Activated CD4-positive, CD25-positive, alpha-beta regulatory T cell (primary cell): ENCODE measurements at regions not wholly inside any gene's neighbourhood (a gene's known extent, or its start where the extent isn't known, plus 50 kb on each side); places are given as distances from the start of the nearest gene placed in this dataset.

Experiments used
- DNase-seq, 4 experiments: peaks; one replicate each; lab custom pipeline; 2025; lab: John Stamatoyannopoulos, UW

DNA sequence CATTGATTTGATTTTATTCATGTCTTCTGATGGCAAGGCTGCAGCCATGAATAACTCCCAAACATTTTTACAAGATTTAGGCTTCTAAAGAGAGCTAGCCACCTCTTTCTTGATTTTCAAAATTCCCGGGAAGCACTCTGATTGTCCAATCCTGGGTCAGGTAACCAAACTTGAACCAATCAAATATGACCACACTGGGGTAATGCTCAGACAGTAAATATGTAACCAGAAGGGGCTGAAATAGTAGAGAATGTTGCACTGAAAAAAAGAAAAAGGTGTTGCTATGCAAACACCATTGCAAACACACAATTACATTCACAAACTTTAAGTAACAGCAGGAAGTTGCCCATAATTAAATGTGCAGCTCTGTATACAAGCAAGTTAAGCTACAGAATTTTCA lies 112.9 kb upstream of the IQCM start:
- DNase-seq: no peak

DNA sequence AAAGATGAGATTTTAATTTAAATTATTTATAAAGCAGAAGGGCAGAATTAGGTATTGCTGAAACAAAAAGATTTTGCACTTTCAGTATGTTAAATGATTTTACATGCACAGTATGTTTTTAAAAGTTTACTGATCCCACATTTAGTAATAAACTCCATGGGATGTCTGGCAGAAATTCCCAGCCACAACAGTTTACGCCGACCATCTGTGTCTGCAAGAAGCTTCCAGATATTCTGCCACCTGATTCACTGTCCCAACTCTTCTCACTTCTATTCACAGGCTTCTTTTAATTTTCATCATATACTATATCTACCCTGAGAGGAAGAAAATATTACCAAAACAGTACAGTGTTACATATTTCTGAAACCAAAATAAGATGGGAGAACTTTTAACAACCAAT lies 115.8 kb upstream of the IQCM start:
- no peak for DNase-seq

DNA sequence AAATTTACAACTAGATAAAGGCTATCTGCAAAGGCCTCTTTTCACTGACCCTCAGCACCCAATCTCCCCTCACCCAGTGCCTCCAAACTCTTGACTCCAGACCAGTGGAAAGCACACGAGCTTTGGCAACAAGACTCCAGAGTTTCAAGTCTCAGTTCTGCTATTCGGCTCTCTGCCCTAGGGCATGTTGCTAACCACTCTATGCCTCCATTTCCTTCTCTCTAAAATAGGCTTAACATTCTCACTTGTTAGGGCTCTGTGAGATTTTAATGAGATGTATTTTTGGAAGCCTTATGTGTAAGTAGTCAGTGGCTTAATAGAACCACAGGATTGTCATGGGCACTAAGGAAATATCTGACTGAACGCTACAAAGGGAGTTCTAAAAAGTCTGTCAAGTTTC lies 116.5 kb upstream of the IQCM start:
- no peak for DNase-seq

DNA sequence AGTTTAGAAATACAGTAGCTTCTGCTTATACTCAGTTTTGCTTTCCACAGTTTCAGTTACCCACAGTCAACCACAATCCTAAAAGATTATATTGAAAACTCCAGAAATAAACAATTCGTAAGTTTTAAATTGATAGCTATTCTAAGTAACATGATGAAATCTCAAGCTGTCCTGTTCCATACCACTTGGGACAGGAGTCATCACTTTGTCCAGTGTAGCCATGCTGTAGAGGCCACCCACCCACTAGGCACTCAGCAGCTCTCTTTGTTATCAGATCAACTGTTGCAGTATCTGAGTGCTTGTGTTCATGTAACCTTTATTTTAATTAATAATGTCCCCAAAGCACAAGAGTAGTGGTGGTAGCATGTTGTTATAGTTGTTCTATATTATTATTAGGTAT lies 117.5 kb upstream of the IQCM start:
- no peak for DNase-seq

DNA sequence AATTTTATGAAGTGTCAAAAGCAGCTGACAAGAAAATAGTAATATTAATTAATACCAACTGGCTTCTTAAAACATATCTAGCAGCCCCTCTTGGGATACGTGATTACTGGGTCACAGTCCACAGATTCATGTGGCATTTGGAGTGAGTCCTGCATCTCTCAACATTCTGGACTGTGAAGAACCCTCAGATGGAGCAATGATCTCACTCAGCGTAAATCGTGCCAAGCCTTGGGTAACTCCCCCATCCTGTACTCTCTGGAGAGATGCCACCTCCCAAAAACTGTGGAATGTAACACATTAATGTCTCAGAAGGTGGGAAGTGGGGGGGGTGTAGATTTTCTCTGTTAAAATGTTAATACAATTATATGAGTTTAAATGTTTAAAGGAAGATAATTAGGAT lies 118.2 kb upstream of the IQCM start:
- DNase-seq: no peak

DNA sequence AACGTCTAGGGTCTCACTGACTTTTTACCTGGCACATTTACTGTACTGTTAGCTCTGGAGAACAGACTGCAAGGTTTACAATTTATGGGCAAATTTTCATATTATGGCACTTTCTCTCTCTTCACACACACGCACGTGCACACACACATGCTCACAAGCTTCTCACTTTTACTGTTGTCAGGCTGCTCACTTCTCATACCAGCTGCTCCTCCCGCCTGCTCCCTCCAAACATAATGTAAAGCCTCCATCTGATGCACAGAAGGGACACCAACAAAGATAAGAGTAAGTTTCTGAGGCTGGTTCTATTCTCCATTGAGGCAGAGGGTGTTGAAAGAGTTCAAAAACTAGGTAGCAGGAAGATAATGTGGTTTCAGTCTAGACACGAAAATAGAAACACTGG lies 128.9 kb upstream of the DCLK2 start:
- DNase-seq: no peak

DNA sequence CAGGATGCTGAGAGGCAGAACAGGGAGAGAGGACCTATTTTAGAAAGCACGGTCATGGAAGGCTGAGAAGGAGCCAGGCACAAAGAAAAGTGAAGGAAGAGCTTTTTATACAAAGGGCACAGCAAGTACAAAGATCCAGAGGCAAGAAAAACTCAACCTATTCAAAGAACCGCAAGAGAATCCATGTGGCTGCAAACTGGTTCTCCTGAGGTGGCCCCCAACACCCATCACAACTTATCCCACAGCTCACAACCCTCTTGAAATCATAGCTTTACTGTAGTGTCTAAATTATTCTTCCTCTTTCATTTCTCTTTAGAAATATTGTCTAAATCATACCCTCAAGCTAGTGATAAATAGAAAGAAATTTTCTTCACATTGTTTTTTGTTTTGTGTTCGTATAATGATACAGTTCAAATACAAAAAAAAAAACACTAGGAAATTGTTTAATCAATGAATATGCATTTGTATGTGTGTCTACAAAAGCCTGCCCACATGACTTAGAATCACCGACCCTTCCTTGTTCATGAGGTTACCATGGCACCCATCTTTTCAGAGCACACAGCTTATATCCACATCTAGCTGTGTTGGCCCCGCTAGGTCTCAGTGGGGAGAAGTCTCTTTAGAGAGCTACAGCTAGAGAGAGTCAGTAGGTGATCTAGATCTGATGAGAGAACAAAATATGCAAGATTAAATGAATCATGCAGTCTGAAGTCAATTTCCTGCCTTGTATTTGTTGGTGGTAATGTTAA lies 126.9 kb upstream of the DCLK2 start:
- no peak for DNase-seq

DNA sequence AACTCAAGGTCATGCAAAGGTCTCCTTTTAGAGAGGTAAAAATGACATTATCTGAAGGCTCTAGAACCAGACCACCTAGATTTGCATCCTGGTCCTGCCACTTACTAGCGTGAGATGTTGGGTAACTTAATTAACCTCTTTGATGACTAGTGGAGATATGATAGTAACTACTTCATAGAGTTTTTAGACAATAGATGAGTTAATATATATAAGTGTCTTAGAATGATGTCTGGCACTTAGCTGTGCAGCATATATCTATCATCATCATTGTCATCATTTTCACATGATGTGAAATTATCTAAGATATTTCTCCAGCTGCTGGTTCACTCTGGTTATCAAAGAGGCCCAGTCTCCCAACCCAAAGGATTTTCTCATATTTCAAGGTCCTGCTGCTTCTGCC lies 126.1 kb upstream of the DCLK2 start:
- DNase-seq: no peak

DNA sequence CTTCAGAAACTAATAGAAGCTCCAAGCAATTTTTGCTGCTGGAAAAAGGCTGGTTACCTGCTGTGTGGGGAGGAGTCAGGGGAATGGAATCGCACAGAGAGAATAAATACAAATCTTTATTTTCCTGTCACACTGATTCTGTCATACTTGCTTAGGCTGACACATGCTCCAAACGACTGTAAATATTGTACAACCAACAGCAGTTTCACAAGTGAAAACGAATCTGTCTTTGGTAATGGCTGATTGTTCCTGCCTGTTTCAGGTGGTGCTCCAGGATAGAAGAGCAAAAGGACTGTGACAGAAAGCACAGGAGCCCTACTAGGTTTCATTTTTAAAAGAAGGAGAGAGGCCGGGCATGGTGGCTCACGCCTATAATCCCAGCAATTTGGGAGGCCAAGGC lies 125.5 kb upstream of the DCLK2 start:
- no peak for DNase-seq

DNA sequence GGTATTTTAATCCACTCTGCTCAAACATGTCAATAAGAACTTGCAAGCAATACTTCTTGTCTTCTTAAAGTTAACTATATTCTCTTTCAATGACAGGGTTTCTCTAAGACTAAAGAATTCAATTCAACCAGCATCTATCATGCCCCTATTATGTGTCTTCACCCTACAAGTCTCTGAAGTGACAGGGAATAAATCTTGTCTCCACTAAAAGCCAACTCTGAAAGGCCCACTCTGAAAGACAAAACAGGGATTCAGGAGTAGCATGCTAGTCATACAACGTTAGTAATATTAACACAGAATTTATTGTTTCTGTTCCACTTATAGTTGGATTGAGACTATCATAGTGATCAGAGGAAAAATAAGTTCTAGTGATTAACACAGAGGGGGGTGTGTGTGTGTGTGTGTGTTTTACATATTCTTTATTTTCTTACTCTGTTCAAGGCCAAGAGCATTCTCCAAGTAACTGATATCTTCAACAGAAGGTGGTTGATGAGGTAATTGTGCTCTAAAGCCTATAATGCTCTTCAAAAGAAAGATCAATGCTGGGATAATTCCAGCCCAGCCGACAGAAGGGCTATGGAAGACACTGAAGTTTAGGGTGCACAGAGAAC lies 122.4 kb upstream of the DCLK2 start:
- DNase-seq: no peak

DNA sequence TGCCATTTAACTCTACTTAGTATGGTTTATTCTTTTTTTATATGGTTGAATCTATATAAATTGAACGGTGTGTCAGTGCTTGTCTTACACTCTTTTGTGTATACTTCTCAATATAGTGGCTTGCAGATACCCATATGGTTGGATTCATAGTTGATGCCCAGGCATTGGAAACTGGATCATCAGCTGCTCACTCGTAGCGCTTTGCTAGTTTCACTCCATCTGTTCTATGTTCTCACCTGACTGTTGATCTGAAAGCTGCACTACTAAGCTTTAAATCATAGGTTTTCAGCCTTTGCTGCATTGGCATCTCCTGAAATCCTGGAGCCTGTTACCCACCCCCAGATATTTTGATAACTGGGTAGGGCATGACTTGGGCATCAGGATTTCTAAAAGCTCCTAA lies 121.6 kb upstream of the DCLK2 start:
- DNase-seq: no peak

DNA sequence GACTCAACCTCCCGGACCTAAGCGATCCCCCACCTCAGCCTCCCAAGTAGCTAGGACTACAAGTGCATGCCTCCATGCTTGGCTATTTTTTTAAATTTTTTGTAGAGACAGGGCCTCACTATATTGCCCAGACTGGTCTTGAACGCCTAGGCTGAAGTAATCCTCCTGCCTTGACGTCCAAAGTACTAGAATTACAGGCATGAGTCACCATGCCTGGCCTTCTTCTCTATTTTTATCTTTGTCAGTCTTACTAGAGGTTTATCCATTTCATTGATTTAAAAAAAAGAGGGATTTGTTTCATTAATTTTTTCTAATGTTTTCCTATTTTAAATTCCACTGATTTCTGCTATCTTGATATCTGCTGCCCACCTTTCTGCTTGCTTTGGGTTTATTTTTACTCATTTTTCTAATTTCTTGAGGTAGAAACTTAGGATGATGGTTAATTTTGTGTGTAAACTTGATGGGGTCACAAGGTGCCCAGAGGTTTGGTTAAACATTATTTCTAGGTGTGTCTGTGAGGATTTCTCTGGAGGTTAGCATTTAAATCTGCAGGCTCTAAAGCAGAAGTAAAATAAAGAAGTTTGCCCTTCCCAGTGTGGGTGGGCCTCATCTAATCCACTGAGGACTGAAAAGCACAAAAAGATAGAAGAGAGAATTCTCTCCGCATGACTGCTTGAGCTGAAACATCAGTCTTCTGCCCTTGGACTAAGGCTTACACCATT lies 116.2 kb upstream of the DCLK2 start:
- DNase-seq: no peak

DNA sequence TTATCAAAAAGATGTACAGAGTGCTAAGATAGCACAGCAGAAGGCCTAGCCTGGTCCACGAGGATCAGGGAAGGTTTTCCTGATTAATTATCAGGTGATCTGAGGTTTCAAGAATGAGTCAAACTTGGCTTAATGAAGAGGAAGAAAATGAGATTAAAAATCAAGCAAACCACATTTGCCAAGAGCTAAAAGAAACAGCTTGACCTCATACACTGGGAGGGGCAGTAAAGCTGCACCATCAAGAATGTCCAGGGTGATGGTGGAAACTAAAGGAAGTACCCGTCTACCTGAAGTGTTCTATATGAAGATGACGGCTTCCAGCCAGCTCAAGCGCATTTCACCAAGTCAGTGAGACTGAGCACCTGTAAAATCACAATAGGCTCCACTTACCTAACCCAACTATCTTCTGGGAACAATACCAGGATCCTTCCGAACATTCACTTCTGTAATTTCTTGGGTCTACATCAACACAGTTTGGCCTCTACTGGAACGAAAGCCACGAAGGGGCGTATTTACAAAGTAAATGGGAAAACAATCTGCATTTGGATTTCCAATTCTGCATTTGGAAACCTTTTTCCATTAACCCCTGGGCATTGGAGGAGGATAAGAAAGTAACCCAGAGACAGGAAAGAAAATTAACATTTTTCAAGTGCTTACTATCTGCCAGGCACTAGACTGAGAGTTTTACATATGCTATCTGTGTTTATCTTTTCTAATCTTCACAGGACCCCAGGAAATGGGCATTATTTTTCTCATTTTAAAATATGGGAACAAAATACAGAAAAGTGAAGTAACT lies 114.0 kb upstream of the DCLK2 start:
- no peak for DNase-seq

DNA sequence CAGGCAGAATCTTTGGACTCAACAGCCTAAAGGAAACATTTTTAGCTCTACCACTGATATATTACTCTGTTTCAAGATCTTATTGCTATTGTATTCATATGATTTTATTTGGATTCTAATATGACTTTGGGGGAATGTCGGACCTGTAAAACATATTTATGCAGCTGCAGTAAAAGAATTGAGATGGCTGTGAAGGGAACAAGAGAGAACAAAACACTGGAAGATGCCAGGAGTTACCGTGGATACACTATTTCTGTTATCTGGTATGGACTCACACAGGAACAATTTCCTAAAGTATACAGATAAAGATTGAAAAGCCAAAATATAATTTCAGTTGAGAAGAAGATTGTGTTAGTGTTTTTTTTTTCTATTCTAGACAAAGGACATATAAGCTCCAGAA lies 113.0 kb upstream of the DCLK2 start:
- no peak for DNase-seq

DNA sequence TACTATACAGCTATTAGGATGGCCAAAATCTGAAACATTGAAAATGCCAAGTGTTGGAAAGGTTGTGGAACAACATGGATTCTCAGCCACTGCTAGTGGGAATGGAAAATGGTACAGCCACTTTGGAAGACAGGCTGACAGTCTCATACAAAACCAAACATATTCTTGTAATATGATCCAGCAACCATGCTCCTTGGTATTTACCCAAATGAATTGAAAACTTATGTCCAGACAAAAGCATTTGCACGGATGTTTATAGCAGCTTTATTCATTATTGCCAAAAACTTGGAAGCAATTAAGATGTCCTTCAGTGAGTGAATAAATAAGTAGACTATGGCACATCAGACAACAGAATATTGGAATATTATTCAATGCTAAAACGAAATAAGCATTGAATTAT lies 105.8 kb upstream of the DCLK2 start:
- DNase-seq: no peak

DNA sequence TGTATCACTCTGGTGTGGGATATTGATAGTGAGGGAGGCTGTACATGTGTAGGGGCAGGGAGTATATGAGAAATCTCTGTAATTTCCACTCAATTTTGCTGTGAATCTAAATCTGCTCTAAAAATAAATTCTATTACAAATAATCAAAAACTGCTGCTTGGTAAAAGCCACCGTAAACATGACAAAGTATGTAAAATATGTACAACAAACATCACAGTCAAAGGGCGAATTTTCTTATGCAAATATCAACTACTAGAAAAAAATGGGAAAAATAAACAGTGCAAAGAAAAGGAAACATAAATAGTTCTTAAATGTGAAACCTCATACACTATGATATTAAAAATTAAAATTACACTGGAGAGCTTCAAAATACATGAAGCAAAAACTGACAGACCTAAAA lies 105.1 kb upstream of the DCLK2 start:
- no peak for DNase-seq

DNA sequence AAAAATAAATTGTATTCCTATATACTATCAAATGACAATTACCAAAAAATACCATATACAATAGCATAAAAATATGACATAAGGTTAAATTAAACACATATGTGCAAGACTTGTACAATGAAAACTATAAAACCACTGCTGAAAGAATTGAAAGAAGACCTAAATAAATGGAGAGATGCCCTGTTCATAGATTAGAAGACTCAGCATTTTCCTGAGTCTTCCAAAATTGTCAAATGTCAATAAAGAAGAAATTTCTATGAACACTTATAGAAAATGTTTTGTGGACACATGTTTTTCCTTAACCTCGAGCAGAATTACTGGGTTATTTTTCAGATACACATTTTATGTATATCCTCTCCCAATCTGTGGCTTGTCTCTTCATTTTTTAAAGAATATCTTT lies 103.1 kb upstream of the DCLK2 start:
- no peak for DNase-seq

DNA sequence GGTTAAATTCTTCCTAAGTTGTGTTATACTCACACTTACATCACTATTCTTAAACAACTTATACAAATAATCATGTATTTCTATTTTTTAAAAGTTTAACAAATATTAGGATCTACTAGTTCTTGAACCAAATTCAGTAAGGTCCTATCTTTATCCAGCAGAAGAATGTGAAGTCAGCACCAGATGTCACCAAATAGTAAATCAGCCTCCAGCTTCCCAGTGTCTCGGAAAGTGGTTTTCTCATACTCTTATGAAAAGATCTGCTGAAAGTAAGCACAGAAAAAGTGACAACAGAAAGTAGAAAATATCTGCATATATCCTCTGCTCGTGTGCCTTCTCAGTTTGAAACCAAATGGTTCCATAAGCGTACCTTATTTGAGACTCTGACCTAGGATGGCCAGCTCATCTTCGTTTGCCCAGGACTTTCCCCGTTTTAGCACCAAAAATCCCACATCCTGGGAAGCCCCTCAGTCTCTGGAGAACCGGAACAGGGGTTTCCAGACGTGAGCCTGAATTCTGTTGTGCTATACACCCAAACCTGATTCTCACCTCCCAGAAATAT lies 98.0 kb upstream of the DCLK2 start:
- DNase-seq: no peak

DNA sequence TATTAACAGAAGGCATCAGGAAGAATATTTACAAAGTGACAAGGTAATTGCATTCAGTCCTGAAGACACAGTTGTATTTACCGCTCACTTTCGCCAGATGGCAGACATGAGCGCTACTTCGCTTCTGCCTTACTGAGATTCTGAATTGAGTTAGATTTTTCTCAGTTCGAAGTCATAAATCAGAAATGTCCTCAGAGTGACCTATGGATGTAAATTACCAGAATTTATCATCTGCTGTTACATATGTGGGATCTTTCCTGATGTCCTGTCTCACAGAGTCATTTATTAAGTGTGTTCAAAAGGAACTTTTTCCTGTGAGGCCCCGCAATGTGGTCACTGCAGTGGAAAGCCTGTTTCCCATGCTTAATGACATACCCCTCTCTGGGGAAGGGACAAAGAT lies 97.3 kb upstream of the DCLK2 start:
- peak; percentile 1 to 31 (median 6) for DNase-seq

DNA sequence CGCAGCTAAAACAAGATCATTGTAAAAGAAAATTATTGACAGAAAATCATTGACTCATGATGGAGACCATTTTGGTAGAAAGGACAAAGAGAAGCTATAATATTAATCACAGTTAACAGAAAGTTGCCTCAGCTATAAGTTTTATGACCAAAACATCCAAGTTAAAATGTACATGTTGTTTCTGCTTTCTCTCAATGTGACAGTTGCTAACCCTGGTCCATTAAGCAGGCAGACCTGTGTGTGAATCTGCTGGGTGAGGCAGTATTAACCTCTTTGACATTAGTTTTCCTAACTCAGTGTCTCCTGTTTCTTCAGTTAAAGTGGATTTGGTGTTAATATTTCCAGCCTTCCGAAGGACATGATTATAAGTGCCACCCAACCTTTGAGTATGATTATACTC lies 94.8 kb upstream of the DCLK2 start:
- no peak for DNase-seq

DNA sequence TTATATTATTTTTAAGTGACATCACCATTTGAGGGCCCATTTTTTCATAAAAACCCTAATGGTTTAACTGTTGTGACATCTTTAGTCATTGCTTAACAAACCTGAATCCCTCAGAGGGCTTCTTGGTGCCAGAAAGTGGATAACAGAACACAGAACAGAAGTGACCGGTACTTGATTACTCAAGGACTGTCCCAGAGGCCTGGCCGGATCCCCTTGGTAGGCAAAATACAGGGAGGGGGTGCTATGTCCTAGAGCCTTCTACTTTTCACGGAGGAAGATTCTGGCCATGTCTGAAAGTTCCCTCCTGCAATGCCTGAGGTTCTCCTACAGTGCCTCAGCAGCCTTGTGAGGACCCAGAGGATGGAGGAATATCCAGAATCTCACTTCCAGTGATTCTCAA lies 94.3 kb upstream of the DCLK2 start:
- DNase-seq: no peak

DNA sequence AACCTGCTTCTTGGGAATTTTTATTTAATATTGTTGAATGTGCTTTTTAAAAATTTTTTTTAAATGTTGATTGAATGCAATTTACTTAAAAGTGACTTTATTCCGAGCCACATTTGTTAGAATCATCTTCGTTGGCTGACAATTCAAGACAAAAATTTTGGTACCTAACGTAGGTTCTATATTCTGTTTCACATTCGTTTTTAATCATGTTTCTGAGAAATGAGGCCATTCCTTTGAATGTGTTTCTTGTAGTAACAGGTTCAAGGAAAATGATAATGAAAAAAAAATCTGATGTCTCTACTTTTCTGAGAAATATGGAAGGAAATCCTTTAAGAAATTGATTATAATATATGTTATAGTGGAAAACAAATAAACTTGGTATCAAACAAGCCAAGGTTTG lies 92.3 kb upstream of the DCLK2 start:
- no peak for DNase-seq
